ENCODE measurements at regions not wholly inside any gene's neighbourhood (a gene's known extent, or its start where the extent isn't known, plus 50 kb on each side); places are given as distances from the start of the nearest gene placed in this dataset.

GRCh38 chrX:122579036-122579435 is 605.0 kb upstream of the GRIA3 start:
- Histone ChIP-seq H3K79me2 (ENCODE audit: insufficient read depth, low read length) (no peaks in the 10 kb centered on the region), H3K27ac (ENCODE audit: low read depth, low read length) (no peak overlapping the region)
- no peak for DNase-seq (ENCODE audit: insufficient read length, low spot score, missing footprints)

DNA sequence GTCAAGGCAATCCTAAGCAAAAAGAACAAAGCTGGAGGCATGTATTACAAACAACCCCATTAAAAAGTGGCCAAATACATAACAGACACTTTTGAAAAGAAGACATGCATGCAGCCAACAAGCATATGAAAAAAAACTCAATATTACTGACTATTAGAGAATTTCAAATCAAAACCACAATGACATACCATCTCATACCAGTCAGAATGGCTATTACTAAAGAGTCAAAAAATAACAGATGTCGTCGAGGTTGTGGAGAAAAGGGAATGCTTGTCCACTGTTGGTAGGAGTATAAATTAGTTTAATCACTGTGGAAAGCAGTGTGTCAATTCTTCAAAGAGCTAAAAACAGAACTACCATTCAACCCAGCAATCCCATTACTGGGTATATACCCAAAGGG is 604.6 kb upstream of the GRIA3 start:
- no peak for DNase-seq (ENCODE audit: insufficient read length, low spot score, missing footprints)
- no peak overlapping the region for H3K27ac ChIP-seq (ENCODE audit: low read depth, low read length)
- no peak overlapping the region for H3K4me3 ChIP-seq (ENCODE audit: insufficient read depth, low read length)

More at GRCh38 chrX:122579036-122579435, 605.0 kb upstream of the GRIA3 start:
- no peaks in the 10 kb centered on the region for H4K20me1 ChIP-seq (ENCODE audit: insufficient read depth, low read length)
- no peak overlapping the region for H3K4me3 ChIP-seq (ENCODE audit: insufficient read depth, low read length)
- H3K4me1 ChIP-seq (ENCODE audit: insufficient read depth, low read length): no peaks in the 10 kb centered on the region
- no peaks in the 10 kb centered on the region for H3K36me3 ChIP-seq (ENCODE audit: insufficient read depth, low read length)
- TF ChIP-seq, protein P1, sequence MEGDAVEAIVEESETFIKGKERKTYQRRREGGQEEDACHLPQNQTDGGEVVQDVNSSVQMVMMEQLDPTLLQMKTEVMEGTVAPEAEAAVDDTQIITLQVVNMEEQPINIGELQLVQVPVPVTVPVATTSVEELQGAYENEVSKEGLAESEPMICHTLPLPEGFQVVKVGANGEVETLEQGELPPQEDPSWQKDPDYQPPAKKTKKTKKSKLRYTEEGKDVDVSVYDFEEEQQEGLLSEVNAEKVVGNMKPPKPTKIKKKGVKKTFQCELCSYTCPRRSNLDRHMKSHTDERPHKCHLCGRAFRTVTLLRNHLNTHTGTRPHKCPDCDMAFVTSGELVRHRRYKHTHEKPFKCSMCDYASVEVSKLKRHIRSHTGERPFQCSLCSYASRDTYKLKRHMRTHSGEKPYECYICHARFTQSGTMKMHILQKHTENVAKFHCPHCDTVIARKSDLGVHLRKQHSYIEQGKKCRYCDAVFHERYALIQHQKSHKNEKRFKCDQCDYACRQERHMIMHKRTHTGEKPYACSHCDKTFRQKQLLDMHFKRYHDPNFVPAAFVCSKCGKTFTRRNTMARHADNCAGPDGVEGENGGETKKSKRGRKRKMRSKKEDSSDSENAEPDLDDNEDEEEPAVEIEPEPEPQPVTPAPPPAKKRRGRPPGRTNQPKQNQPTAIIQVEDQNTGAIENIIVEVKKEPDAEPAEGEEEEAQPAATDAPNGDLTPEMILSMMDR (IDR thresholded peaks at IDR 0.05; ENCODE audit: extremely low read depth, low read depth, low read length): no peak
- H3K9me3 ChIP-seq (ENCODE audit: low read depth, low read length): no peaks in the 10 kb centered on the region
- no peak overlapping the region for H3K4me2 ChIP-seq (ENCODE audit: insufficient read depth, low read length)
- H3K27me3 ChIP-seq (ENCODE audit: insufficient read depth, low read length): no peaks in the 10 kb centered on the region
- no peak overlapping the region for H2AFZ ChIP-seq (ENCODE audit: low read length)

GRCh38 chrX:122582280-122582974 is 601.7 kb upstream of the GRIA3 start:
- Histone ChIP-seq H3K36me3 (ENCODE audit: insufficient read depth, low read length) (no peaks in the 10 kb centered on the region), H3K4me3 (ENCODE audit: insufficient read depth, low read length) (no peak overlapping the region), H3K79me2 (ENCODE audit: insufficient read depth, low read length) (no peaks in the 10 kb centered on the region), H3K4me1 (ENCODE audit: insufficient read depth, low read length) (no peaks in the 10 kb centered on the region), H2AFZ (ENCODE audit: low read length) (no peak overlapping the region), H3K9me3 (ENCODE audit: low read depth, low read length) (no peaks in the 10 kb centered on the region), H4K20me1 (ENCODE audit: insufficient read depth, low read length) (no peaks in the 10 kb centered on the region), H3K4me2 (ENCODE audit: insufficient read depth, low read length) (no peak overlapping the region), H3K27ac (ENCODE audit: low read depth, low read length) (no peak overlapping the region), H3K27me3 (ENCODE audit: insufficient read depth, low read length) (no peaks in the 10 kb centered on the region)
- TF ChIP-seq, protein P1 (IDR thresholded peaks at IDR 0.05; ENCODE audit: extremely low read depth, low read depth, low read length): no peak
- DNase-seq (ENCODE audit: insufficient read length, low spot score, missing footprints): no peak

More for the DNA sequence above, 604.6 kb upstream of the GRIA3 start:
- H3K79me2 ChIP-seq (ENCODE audit: insufficient read depth, low read length): no peaks in the 10 kb centered on the region
- no peaks in the 10 kb centered on the region for H3K9me3 ChIP-seq (ENCODE audit: low read depth, low read length)
- no peaks in the 10 kb centered on the region for H3K4me1 ChIP-seq (ENCODE audit: insufficient read depth, low read length)
- no peaks in the 10 kb centered on the region for H3K27me3 ChIP-seq (ENCODE audit: insufficient read depth, low read length)
- no peak overlapping the region for H2AFZ ChIP-seq (ENCODE audit: low read length)
- H3K36me3 ChIP-seq (ENCODE audit: insufficient read depth, low read length): no peaks in the 10 kb centered on the region
- TF ChIP-seq, protein P1 (IDR thresholded peaks at IDR 0.05; ENCODE audit: extremely low read depth, low read depth, low read length): no peak
- H3K4me2 ChIP-seq (ENCODE audit: insufficient read depth, low read length): no peak overlapping the region
- no peaks in the 10 kb centered on the region for H4K20me1 ChIP-seq (ENCODE audit: insufficient read depth, low read length)

DNA sequence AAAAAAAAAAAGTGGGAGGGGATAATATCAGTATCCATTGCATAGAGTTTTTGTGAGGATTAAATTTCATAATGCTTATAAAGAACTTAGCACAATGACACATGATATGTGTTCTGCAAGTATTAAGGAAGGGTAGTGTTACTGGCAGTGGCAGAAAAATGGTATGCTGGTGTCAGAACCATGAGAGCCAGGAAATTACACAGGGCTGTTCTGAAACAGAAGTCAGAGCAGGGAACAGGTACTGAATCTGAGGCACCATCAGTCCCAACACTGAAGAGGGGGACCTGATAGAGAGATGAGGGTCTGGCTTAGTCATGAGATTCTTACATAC is 601.1 kb upstream of the GRIA3 start:
- Histone ChIP-seq H3K4me2 (ENCODE audit: insufficient read depth, low read length) (no peak overlapping the region), H3K4me3 (ENCODE audit: insufficient read depth, low read length) (no peak overlapping the region), H3K4me1 (ENCODE audit: insufficient read depth, low read length) (no peaks in the 10 kb centered on the region), H3K27me3 (ENCODE audit: insufficient read depth, low read length) (no peaks in the 10 kb centered on the region), H3K27ac (ENCODE audit: low read depth, low read length) (no peak overlapping the region), H3K9me3 (ENCODE audit: low read depth, low read length) (no peaks in the 10 kb centered on the region), H4K20me1 (ENCODE audit: insufficient read depth, low read length) (no peaks in the 10 kb centered on the region), H3K36me3 (ENCODE audit: insufficient read depth, low read length) (no peaks in the 10 kb centered on the region), H2AFZ (ENCODE audit: low read length) (no peak overlapping the region), H3K79me2 (ENCODE audit: insufficient read depth, low read length) (no peaks in the 10 kb centered on the region)
- DNase-seq (ENCODE audit: insufficient read length, low spot score, missing footprints): no peak
- TF ChIP-seq, protein P1 (IDR thresholded peaks at IDR 0.05; ENCODE audit: extremely low read depth, low read depth, low read length): no peak

All from osteoblast (primary cell).